GM18907 (cell line): ENCODE measurements at regions not wholly inside any gene's neighbourhood (a gene's known extent, or its start where the extent isn't known, plus 50 kb on each side); places are given as distances from the start of the nearest gene placed in this dataset.
"Not testable (repeated sequence)": the region's sequence is repeated elsewhere in the genome, so short reads cannot be mapped to it uniquely, and the experiment has no call there.

Source experiments
- ATAC-seq: cut with Tn5 transposase; IDR thresholded peaks from one replicate; pipeline ENCODE4 v1.9.1; 2021; ENCODE audit warnings: mild to moderate bottlenecking, moderate library complexity; ENCODE audit not compliant: unreplicated experiment

DNA sequence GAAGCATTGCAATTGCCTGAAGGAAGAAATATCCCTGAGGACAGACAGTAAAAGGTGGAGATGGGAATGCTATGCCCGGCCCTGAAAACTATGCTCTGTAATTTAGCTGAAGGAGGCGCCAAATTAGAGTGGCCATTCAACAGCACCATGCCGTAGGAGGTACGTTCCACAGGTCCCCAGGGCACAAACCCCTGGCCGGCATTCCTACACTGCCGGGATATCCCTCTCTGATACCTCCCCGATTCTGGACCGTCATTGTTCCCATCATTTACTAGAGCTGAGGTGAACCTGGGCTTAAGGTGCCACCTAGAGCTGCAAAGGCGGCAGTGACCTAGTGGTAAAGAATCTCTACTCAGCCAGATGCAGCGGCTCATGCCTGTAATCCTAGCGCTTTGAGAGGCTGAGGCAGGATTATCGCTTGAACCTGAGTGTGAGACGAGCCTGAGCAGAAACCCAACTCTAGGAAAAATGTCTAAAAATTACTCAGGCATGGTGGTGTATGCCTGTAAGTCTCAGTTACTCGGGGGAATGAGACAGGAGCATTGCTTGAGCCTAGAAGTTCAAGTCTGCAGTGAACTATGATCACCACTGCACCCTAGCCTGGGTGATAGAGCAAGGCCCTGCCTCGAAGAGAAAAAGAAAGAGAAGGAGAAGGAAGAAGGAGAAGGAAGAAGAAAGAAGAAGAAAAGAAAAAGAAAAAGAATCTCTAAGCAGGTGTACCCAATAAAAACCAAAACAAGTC is 53.0 kb upstream of the TNKS2 start:
- ATAC-seq, result no peak

DNA sequence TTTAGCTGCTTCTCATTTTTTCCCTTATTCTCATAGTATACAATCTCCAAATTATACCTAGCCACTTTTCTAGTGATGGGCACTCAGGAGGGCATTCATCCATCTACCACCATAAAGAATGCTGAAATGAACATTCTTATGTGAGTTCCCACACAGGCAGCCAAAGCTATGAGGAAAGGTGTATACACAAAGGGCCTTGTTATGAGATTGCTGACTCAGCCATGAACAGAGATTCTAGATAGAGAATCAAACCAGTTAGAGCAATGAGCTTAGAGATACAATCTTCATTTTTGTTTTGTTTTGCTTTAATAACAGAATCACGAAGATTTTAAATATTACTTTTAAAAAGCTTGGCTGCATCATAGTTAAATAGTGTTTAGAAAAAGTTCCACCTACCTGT is 54.8 kb upstream of the TNKS2 start:
- no peak for ATAC-seq

DNA sequence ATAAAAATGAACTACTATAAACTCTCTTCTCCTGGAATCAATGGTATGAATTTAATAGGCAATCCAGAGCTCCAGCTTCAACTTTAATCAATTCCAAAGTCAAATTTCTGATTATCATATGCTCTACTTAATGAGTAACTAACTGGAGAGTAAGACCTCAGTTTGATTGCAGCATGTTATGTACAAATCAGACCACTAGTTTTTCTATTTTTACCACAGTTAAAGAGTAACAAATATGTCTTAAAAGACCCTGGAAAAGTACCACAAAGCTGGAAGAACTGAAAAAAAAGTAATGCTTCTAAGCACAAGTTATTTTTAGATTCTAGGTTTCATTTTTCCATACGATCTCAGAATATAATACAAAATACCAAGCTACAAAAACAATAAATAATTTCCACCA is 56.0 kb upstream of the TNKS2 start:
- no peak for ATAC-seq

DNA sequence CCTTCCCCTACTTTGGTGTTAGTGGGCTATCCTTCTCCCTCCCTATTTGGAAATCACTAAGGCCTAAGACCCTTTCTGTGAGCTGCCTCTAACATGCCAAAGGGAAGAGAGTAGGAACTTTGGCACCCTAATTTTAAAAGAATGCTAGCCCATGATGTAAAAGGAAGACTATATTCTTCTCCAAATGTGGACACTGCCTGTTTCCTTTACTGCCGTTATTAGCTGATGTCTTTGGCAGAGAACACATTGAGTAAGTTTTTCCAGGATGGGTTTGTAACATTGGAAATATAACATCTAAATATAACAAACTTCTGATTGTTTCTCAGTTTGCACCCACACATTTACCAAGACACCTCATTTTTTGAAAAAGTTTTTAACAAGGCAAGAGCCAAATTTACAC is 56.9 kb upstream of the TNKS2 start:
- ATAC-seq, result no peak

DNA sequence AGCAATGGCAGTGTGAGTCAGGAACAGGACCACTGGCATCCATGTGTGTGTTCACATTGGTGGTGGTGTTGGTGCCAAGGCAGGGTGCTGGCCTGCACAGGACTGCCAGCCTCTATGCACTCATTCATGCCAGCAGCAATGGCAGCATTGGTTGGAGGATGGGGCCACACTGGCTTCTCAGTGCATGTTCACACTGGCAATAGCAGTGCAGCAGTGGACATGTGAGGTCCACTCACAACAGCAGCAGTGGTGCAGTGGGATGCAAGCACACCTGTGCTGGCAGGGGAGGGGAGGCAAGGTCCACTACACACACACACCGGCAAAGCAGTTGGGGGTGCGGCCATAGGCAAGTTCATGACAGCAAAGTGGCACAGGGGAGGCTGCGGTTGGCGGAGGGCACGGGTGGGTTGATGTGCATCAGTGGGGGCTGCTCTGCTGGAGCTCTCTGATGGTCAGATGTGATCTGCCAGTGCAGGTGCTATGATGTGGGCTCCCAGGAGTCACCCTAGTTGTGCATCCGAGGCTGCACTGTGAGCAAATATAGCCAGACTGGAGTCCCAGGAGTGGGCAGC is 57.8 kb upstream of the TNKS2 start:
- ATAC-seq, result no peak

DNA sequence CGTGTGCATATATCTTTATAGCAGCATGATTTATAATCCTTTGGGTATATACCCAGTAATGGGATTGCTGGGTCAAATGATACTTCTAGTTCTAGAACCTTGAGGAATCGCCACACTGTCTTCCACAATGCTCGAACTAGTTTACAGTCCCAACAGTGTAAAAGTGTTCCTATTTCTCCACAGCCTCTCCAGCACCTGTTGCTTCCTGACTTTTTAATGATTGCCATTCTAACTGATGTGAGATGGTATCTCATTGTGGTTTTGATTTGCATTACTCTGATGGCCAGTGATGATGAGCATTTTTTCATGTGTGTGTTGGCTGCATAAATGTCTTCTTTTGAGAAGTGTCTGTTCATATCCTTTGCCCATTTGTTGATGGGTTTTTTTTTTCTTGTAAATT is 66.0 kb upstream of the TNKS2 start:
- not testable (repeated sequence) for ATAC-seq

DNA sequence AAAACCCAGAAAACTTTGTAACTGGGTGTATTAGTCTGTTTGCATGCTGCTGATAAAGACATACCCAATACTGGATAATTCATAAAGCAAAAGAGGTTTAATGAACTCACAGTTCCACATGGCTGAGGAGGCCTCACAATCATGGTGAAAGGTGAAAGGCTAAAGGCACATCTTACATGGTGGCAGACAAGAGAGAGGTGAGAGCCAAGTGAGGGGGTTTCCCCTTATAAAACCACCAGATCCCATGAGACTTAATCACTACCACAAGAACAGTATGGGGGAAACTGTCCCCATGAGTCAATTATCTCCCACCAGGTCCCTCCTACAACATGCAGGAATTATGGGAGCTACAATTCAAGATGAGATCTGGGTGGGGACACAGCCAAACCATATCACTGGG is 68.9 kb upstream of the TNKS2 start:
- ATAC-seq, result not testable (repeated sequence)

DNA sequence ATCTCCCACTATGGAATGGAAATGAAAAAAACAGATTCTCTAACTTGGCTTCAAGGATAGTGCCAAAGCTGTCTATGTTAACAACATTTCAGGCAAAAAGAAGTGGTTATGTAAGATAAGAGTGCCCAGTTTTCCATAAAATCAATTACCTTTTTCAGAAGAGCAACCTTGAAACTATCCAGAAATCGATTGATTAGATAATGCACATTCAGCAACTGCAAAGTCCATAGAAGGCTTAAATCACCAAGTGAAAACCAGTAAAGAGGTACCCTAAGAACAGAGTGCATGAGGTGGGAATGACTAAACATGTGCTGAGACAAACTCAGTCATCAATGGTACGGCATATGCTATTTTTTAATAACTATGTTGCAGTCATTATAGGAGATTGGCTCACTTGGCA is 71.9 kb upstream of the TNKS2 start:
- no peak for ATAC-seq

DNA sequence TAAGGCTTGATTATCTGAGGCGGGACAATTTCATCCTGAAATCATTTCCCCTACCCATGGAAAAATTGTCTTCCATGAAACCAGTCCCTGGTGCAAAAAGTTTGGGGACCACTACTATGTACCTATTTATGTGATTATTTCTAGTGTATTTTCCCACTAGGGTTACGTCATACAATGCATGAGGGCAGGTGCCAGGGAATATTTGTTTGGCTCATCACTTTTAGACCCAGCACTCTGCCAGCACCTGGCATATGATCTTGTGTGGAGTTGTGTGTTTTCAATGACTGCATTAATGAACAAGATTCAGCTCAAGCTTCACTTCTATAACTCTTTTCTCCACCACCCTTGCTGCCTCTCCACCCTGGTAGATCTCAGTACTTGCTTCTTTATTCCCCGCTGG is 73.3 kb upstream of the TNKS2 start:
- no peak for ATAC-seq

DNA sequence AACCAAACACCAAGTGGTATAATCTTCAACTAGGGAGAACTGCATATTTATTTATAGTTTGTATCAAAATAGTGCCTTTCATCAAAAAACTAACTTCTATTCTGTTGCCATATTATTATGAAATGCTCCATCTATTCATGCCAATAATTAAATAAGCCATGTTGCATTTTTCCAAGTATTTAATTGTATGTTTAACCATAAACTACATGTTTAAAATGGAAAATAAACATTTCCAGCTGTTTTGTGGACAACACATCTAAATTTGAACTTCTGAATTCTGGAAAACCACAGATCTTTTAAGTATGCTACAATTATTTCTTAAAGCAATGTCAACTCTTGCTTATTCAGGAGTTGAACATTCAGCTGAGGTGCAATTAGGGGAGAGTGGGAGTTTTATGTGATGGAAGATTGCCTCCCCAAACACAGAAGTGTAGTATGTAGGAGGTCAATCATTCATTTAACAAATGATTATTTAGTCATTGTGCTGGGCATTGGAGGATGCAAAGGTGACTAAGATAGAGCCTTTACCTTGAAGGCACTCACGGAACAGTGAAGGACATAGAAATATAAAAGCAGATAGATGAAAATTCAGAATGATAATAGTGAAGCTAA is 80.7 kb upstream of the PPP1R3C start:
- ATAC-seq, result no peak

DNA sequence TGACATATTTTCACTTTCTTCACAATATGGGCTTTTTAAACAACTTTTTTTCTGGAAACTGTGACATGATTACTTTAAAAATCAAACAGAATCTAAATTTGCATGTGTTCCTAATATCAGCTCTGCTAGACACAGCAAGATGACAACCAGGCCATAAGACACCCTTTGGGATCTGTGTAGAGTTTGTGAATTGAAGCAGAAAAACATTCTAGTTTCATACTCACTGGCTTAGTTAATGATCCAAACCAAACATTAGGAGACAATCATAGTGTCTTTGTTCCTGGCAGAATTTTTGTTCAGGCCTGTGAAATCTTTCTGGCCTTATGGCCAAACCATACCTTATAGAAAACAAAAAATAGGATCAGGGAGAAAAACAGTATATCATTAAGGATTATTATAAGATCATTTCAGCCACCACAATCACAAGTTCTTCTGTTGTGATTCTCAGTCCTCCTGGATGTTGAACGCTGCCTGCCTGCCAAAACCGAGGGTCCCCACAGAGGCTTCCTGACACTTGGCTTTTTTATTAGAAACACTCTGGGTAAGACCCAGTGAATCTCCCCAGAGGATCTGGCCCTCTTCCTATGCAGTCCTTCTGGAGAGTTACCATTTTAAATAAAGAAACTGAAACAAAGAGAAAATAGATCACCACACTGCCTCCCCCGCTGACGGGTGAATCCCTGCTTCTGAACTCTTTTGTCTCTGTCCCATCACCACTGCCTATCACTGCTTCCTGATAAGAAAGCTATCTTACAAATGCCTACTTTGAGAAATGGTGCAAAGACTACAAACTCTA is 79.2 kb upstream of the PPP1R3C start:
- peak; percentile 76 for ATAC-seq

DNA sequence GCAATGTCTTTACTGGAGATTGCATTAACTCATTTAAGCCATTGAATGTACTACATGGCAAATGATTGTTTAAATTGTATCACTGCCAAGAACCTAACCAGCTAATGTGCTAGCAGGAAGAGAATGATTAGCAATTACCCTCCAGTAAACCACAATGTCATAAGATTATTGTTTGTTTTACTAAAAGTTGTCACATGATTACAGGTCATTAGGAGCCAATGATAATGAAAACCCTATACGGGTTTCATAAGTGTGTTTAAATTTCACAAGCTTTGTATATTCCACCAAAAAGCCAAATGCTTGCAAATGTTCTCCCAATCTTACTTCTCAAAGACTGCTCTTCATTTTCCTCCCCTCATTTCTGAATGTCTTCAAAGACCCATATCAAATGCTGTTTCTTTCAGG is 76.5 kb upstream of the PPP1R3C start:
- ATAC-seq, result peak; percentile 37

DNA sequence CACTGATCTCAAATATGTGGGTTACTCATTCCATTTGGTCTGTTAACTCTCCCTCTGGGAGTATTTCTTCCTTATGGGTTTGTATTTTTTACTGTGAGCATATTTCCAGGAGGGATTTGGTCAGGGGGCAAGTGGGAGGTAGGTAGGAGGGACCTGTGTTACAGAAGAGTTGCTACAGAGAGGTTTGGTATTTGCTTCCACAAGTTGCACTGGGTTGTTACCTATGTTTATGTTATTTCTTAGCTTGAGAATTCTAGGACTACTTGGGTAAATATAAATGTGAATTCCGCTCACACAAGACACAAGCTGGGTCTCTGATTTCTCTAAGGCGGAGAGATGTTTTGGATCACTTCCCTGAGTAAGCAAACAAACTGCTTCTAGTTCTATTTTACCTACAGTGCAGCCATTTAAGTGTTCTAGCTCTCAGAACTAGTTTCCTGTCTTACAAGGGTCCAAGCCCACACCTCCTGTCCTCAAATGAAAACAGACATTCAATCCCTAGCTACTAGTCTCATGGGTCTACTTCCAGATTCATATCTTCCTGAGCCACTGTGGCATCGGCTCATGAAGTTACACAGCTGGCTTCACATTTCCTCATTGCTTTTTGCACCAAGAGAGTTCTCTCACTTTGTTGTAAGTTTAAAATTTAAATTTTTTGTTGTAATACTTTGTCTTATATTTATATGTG is 75.4 kb upstream of the PPP1R3C start:
- no peak for ATAC-seq

DNA sequence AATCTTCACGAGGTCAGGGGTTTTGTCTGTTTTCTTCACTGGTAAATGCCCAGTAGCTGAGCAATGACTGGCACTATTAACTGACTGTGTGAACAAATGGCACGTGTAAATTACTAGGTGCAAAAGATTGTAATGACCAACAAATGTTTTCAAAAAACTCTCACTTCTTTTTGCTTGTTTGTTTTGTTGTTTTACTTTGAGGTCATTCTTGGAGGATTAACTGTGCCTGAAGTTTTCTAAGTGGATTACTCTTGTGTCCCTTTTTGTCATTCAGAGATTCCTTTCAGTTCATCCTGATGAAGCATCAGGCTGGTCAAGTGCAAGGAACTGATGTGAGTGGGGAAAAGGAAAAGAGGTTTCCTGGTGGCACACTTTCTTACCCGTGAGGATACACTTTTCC is 74.4 kb upstream of the PPP1R3C start:
- ATAC-seq, result no peak

DNA sequence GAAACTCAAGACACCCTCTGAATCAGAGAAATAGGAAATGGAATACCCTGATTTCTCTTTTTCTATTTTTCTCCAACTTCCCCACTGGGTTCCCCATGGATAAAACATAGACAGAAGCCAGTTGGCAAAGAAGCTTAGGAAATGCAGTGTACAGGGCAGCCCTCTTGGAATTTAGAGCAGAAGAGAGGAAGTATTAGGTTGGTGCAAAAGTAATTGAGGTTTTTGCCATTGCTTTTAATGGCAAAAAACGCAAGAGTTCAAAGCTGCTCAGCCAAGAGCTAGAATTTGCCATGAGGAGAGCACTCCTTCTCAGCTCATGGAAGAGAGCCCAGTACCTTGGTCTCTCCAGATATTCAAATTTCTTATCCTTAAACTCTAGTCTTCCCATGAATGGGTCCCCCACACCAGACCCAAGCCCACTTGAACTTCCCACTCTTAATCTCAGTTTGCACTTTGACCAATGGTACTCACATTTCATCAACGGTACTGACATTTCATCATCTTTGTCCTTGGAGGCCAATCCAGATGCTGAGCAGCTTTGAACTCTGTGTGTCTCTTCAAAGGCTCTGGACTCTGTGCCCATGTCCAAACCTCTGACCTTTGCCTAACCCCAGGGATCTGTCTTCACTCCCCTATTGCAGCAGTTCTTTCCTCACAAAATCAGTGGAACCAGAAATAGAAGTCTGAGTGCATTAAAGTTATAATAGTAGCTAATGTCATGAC is 73.2 kb upstream of the PPP1R3C start:
- ATAC-seq, result no peak

DNA sequence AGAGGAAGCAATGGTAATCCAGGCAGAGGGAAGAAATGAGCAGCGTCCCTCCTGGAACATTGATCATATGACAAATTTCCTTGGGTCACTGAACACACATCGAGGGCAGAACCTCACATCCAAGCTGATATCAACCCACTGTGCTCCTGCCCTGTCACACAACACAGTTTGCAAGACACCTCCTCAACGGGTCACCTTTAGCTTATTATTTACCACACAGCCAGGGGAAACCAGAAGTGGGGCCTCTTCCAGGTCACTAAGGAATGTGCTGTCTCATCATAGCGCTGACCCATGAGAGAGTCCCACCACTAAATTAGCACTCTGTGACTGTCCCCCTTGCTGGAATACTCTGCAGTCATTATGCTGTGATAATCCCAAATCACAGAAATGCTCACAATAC is 69.7 kb upstream of the PPP1R3C start:
- no peak for ATAC-seq

DNA sequence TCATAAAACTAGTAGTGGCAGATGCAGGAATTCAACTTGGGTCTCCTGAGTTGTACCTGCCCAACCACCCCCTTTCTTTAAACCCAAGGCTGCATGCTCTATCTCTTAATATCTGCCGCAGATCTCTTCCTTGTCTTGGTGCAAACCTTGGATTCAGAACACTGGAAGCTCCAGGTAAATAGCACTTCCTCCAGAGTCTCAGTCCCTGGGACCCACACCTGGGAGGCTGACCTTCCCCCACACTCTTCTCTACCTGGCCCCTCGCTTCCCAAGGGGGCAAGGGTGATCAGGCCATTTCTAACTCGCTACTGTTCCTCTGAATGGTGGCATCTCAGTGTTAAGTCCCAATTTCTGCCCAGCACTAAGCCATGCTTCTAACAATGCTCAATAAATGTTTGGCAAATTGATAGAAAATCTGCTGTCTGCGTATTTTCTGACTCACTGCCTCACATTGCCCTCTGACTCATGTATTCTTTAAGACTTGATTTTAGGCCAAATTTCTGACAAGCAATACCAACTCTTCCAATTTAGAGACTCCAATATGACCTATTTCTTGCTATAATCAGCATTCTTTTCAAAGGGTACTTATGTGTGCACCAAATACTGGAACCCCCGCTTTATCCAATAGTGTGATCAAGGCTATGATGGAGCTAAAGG is 68.0 kb upstream of the PPP1R3C start:
- ATAC-seq, result no peak

DNA sequence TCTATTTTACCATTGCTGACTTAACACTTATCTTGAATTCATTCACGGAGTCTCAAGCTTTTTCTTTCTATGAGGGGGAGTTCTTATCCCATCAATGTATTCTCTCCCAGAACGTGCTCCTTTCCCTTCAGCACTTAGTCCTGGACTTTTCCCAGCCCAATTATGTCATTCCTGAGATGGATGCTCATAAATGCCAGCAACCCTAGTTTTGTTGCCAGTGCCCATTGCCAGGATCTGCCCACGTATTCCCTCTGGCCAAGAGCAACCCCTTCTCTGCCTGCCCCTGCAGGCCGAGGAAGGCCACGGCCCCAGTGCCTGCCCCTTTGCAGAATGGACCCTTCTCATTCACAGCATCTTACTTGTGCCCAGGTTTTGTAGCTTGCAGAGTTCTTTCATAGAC is 67.4 kb upstream of the PPP1R3C start:
- ATAC-seq, result no peak

DNA sequence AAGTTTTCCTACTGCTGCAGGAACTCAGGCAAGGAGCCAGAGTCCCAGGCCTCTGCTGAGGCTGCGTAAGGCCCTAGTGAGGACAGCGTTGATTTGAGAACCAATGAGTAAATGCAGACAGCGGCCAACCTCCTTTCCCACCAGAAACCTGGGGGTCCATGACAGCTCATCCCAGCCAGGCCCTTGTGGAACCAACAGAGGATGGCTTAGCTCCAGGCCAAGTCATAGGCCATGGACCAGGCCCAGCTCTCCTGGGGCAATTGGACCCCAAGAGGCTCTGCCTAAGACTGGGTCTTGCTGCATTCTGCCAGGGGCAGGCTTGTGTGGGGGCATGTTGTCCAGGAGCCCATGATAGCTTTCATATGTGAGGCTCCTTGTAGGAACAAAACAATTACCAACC is 65.4 kb upstream of the PPP1R3C start:
- no peak for ATAC-seq

DNA sequence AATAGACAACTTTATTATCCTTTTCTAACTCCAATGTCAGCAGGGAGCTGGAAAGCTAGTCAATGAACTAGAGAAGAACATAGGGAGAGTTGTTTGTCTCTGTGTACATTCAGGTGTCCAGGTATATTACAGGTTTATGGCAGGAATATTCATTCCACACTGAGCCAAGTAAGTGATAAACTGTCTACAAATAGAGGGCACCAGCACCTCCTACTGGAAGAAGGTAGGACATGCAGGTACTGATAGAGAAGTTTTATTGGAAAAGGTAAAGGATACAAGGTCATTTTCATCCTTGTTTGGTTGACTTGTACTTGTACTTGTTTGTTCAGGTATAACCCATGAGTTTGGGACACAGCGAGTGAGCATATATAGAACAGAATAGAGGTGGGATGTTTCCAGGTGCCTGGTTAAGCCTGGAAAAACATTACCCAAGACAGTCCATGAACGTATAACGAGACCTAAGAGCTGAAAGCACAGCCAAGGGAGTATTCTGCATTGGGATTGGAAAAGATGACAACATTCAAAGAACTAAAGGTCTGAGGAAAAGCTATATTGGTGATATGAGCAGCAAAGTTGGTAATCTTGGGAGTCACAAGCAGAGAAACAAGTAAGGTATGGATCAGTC is 61.4 kb upstream of the PPP1R3C start:
- no peak for ATAC-seq
